Thymus (tissue), 11 donors: ENCODE measurements at regions not wholly inside any gene's neighbourhood (a gene's known extent, or its start where the extent isn't known, plus 50 kb on each side); places are given as distances from the start of the nearest gene placed in this dataset.

Experiments used
- DNase-seq, 9 donors: peaks; one replicate each; pipeline ENCODE4 v3.0.0-alpha.2; 2013; ENCODE audit warnings: low spot score in 9 of 9, low read depth in 6 of 9, missing footprints in 1 of 9
- H3K27ac ChIP-seq, 2 donors: one replicate each; pipeline ENCODE4 v1.5.1; 2013; ENCODE audit warnings: control low read depth in 1 of 2, low read depth in 1 of 2, low read length in 1 of 2, mild to moderate bottlenecking in 1 of 2, moderate library complexity in 1 of 2
- H3K27me3 ChIP-seq, 2 donors: one replicate each; pipeline ENCODE4 v1.5.1; 2013; ENCODE audit warnings: low read length in 1 of 2; ENCODE audit not compliant: control insufficient read depth in 2 of 2, insufficient read depth in 1 of 2
- H3K36me3 ChIP-seq, 2 donors: one replicate each; pipeline ENCODE4 v1.5.1; 2013; ENCODE audit warnings: low read length in 1 of 2, mild to moderate bottlenecking in 1 of 2, moderate library complexity in 1 of 2; ENCODE audit not compliant: control insufficient read depth in 2 of 2, insufficient read depth in 2 of 2
- H3K4me1 ChIP-seq, 2 donors: one replicate each; pipeline ENCODE4 v1.5.1; 2013; ENCODE audit warnings: low read length in 2 of 2; ENCODE audit not compliant: control insufficient read depth in 2 of 2, insufficient read depth in 2 of 2
- H3K4me3 ChIP-seq, 2 donors: one replicate each; pipeline ENCODE4 v1.5.1; 2013; ENCODE audit warnings: low read length in 2 of 2, control low read depth in 1 of 2, mild to moderate bottlenecking in 1 of 2
- H3K9me3 ChIP-seq, 2 donors: one replicate each; pipeline ENCODE4 v1.5.1; 2013; ENCODE audit warnings: low read length in 1 of 2, mild to moderate bottlenecking in 1 of 2; ENCODE audit not compliant: control insufficient read depth in 2 of 2, insufficient read depth in 1 of 2
- whole genome bisulfite sequencing: extraction: QIAGEN DNeasy Blood & Tissue Kit; methylation state at CpG from one replicate; pipeline ENCODE4 v1.1.7; 2013; 5-methylcytosine and 5-hydroxymethylcytosine counted together
- donor health status: healthy.

- DNase-seq: no peak
- Histone ChIP-seq H3K4me3 (no peak overlapping the region), H3K9me3 (no peaks in the 10 kb centered on the region), H3K4me1 (no peaks in the 10 kb centered on the region), H3K27ac (no peak overlapping the region), H3K36me3 (no peaks in the 10 kb centered on the region), H3K27me3 (no peaks in the 10 kb centered on the region)
- 91% methylated on average over 6 of the region's 6 CpGs for WGBS
Observed at GRCh38 chr5:119897537-119898370, 268.4 kb downstream of the FAM170A start.

GRCh38 chr5:119899981-119900380 lies 270.6 kb downstream of the FAM170A start:
- Histone ChIP-seq H3K4me3 (no peak overlapping the region), H3K4me1 (no peaks in the 10 kb centered on the region), H3K36me3 (no peaks in the 10 kb centered on the region), H3K27me3 (no peaks in the 10 kb centered on the region), H3K27ac (no peak overlapping the region), H3K9me3 (no peaks in the 10 kb centered on the region)
- 84% methylated on average over 2 of the region's 2 CpGs for WGBS
- DNase-seq: no peak

DNA sequence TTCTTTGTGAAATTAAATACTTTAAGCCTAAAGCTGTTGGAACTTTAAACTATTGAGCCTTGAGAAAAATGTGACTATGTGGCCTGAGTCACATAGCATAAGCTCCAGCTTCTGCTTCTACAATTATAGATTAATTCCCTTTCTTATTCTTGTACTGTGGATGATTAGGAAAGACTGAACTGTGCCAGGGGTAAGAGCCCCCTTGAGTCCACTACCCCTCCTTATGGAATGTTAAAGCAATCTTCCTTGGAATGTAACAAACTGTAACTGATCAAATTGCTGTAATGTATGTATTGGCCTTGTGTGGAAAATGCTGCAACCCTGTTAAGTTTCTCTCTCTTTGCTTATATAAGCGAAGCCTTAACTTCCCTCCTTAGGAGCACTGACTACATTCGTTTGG lies 273.2 kb downstream of the FAM170A start:
- H3K27me3 ChIP-seq: no peaks in the 10 kb centered on the region
- H3K9me3 ChIP-seq: no peaks in the 10 kb centered on the region
- no peak for DNase-seq
- no peak overlapping the region for H3K4me3 ChIP-seq
- no peak overlapping the region for H3K27ac ChIP-seq
- 95% methylated on average over 2 of the region's 2 CpGs for WGBS
- H3K36me3 ChIP-seq: no peaks in the 10 kb centered on the region
- H3K4me1 ChIP-seq: no peaks in the 10 kb centered on the region

DNA sequence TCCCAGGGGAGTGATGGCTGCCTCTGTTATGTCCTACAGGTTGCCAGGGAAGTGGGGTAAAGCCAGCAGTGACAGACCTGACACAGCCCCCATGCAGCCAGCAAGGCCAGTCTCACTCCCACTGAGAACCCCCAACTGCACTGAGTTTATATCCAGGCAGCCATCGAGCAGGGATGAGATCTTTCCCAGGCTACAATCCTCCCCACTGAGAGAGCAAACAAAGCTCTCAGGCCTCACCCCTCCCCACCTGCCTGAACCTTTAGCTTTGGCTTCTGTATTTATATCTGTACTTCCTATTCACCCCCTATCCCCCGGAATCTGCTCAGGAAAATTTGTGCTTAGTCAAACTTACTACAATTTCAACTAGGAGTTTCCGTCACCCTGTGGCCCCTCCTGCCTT lies 284.1 kb downstream of the FAM170A start:
- DNase-seq: no peak
- no peak overlapping the region for H3K4me3 ChIP-seq
- no peaks in the 10 kb centered on the region for H3K36me3 ChIP-seq
- WGBS: 64% methylated on average over 3 of the region's 3 CpGs
- H3K27ac ChIP-seq: no peak overlapping the region
- no peaks in the 10 kb centered on the region for H3K27me3 ChIP-seq
- H3K4me1 ChIP-seq: no peaks in the 10 kb centered on the region
- H3K9me3 ChIP-seq: no peaks in the 10 kb centered on the region

DNA sequence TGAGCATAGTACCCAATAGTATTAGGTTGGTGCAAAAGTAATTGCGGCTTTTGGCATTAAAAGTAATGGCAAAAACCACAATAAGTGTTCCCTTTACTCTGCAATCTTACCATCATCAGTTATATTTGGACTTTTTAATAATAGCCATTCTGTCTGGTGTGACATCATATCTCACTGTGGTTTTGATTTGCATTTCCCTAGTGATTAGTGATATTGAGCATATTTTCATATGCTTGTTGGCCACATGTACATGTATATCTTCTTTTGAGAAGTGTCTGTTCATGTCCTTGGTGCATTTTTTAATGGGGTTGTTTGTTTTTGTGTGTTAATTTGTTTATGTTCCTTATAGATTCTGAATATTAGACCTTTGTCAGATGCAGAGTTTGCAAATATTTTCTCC lies 289.9 kb downstream of the FAM170A start:
- H3K27me3 ChIP-seq: no peaks in the 10 kb centered on the region
- no peaks in the 10 kb centered on the region for H3K36me3 ChIP-seq
- no peaks in the 10 kb centered on the region for H3K4me1 ChIP-seq
- DNase-seq: no peak
- H3K9me3 ChIP-seq: no peaks in the 10 kb centered on the region
- H3K4me3 ChIP-seq: no peak overlapping the region
- WGBS: 96% methylated on average over 1 of the region's 1 CpG
- H3K27ac ChIP-seq: no peak overlapping the region

DNA sequence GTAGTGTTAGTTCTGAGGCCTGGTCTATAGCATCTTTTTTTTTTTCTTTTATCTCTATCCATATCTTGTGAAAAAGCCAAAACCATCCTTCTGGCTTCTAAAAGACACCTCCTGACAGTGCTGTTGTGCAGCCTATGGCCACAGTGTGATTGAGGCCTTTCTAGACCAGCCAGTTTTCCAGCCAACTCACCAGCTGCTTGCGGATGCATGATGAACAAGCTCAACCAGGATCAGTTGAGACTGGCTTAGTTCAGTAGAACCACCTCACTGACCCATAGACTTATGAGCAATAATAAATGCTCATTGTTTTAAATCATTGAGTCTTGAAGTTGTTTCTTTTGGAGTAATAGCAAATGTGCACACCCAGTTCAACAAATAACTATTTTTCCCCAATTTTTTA lies 296.9 kb downstream of the FAM170A start:
- Histone ChIP-seq H3K4me1 (no peaks in the 10 kb centered on the region), H3K27me3 (no peaks in the 10 kb centered on the region), H3K27ac (no peak overlapping the region), H3K36me3 (no peaks in the 10 kb centered on the region), H3K4me3 (no peak overlapping the region), H3K9me3 (no peaks in the 10 kb centered on the region)
- WGBS: 96% methylated on average over 1 of the region's 1 CpG
- no peak for DNase-seq

GRCh38 chr5:119928974-119929373 lies 299.6 kb downstream of the FAM170A start:
- Histone ChIP-seq H3K9me3 (no peaks in the 10 kb centered on the region), H3K27me3 (no peaks in the 10 kb centered on the region), H3K27ac (no peak overlapping the region), H3K36me3 (no peaks in the 10 kb centered on the region), H3K4me3 (no peak overlapping the region), H3K4me1 (no peaks in the 10 kb centered on the region)
- no peak for DNase-seq

DNA sequence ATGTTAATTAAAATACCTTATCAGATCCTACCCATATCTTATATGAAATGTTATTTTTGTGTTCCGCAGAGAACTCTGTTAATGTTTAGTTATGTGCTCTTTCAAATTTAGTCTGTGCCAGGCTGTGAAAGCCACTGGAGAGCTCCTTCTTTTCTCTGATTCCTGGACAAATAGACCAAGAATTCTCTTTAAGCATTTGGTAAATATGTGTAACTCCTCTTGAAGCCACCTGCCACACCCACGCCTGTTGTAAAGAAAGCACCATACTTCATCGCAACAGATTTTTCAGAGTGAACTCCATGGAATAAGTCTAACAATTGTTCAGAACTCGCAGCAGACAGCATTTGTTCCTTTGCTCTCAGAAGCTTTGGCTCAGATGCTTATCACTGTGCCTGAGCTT lies 301.1 kb downstream of the FAM170A start:
- H3K4me3 ChIP-seq: no peak overlapping the region
- H3K27me3 ChIP-seq: no peaks in the 10 kb centered on the region
- DNase-seq: no peak
- no peaks in the 10 kb centered on the region for H3K9me3 ChIP-seq
- WGBS: 84% methylated on average over 4 of the region's 4 CpGs
- no peak overlapping the region for H3K27ac ChIP-seq
- H3K36me3 ChIP-seq: no peaks in the 10 kb centered on the region
- H3K4me1 ChIP-seq: no peaks in the 10 kb centered on the region

DNA sequence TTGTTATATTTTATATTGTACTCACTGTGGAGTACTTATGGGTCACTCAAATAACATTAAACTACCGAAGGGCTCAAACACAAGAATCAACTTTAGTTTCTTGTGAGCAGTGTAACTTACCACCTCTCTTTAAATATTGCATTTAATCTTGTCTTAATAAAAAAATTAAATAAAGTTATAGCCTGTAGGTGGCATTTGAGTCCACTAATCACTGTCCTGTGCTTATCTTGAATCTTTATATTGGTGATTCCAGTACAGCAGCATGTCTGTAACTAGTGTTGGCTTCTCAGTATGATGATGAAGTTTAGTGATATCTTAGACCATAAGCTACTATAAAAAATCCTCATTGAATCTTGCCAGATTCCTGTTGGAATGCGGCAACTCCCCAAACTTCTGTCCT lies 313.8 kb downstream of the FAM170A start:
- H3K9me3 ChIP-seq: no peaks in the 10 kb centered on the region
- no peaks in the 10 kb centered on the region for H3K4me1 ChIP-seq
- H3K27ac ChIP-seq: no peak overlapping the region
- no peak for DNase-seq
- H3K27me3 ChIP-seq: no peaks in the 10 kb centered on the region
- no peaks in the 10 kb centered on the region for H3K36me3 ChIP-seq
- no peak overlapping the region for H3K4me3 ChIP-seq
- WGBS: 96% methylated on average over 2 of the region's 2 CpGs
